K562 (cell line): ENCODE measurements at regions not wholly inside any gene's neighbourhood (a gene's known extent, or its start where the extent isn't known, plus 50 kb on each side); places are given as distances from the start of the nearest gene placed in this dataset.

Experiments used
- CBX5 ChIP-seq: IDR thresholded peaks from 2 replicates; pipeline ENCODE4 v1.6.1; 2014; ENCODE audit warnings: low read depth, borderline replicate concordance
- CTCFL ChIP-seq: IDR thresholded peaks from 2 replicates; pipeline ENCODE4 v1.6.1; 2011; ENCODE audit warnings: borderline replicate concordance, low read depth, mild to moderate bottlenecking, moderate library complexity, low read length; ENCODE audit not compliant: insufficient read depth, poor library complexity, severe bottlenecking
- E2F1 ChIP-seq: sonication (generic); formaldehyde crosslinking; IDR thresholded peaks from 2 replicates; pipeline ENCODE4 v1.8.1; 2023; ENCODE audit warnings: mild to moderate bottlenecking, missing genetic modification reagents, moderate library complexity
- EP300 ChIP-seq: IDR thresholded peaks from 2 replicates; pipeline ENCODE4 v1.6.1; 2012; ENCODE audit warnings: low read length, improper control_type of control experiment
- GMEB1 ChIP-seq: fragments of 250-450 bp; sonication (Bioruptor Pico); IDR thresholded peaks from 2 replicates; pipeline ENCODE4 v1.4.0; 2020; ENCODE audit warnings: mild to moderate bottlenecking
- HES1 ChIP-seq: fragments of 450-650 bp; IDR thresholded peaks from 2 replicates; pipeline ENCODE4 v1.6.1; 2016; ENCODE audit warnings: low read depth, mild to moderate bottlenecking, moderate library complexity
- HOXB6 ChIP-seq: fragments of 250-450 bp; sonication (Bioruptor Pico); IDR thresholded peaks from 2 replicates; pipeline ENCODE4 v1.5.1; 2022; ENCODE audit warnings: mild to moderate bottlenecking, borderline replicate concordance
- IRF2 ChIP-seq: sonication (generic); formaldehyde crosslinking; IDR thresholded peaks from 2 replicates; pipeline ENCODE4 v1.8.1; 2022; ENCODE audit warnings: mild to moderate bottlenecking, missing genetic modification reagents
- KDM4B ChIP-seq, 2 experiments: fragments of 450-650 bp in 1 of 2; sonication (generic) in 1 of 2; IDR thresholded peaks; 2 replicates each; pipeline ENCODE4 v1.6.1; 2016 to 2017; ENCODE audit warnings: borderline replicate concordance in 2 of 2, antibody characterized with exemption in 1 of 2, low read depth in 1 of 2, mild to moderate bottlenecking in 1 of 2
- KLF1 ChIP-seq: fragments of 450-650 bp; IDR thresholded peaks from 2 replicates; pipeline ENCODE4 v1.6.1; 2016; ENCODE audit warnings: missing genetic modification characterization, missing compliant biosample characterization
- MEIS2 ChIP-seq: fragments of 450-650 bp; IDR thresholded peaks from 2 replicates; pipeline ENCODE4 v1.6.1; 2014; ENCODE audit warnings: mild to moderate bottlenecking; ENCODE audit not compliant: partially characterized antibody
- NEUROD1 ChIP-seq: fragments of 150-350 bp; IDR thresholded peaks from 2 replicates; pipeline ENCODE4 v1.6.1; 2014; ENCODE audit warnings: borderline replicate concordance, low read length, low read depth; ENCODE audit not compliant: partially characterized antibody
- NR2C2 ChIP-seq, 2 experiments: fragments of 200-800 bp in 1 of 2; sonication (Bioruptor generic) in 1 of 2; sonication (generic) in 1 of 2; formaldehyde crosslinking in 1 of 2; IDR thresholded peaks; 2 replicates each; pipeline versions ENCODE4 v1.6.1 to v1.8.0; 2016 to 2022; ENCODE audit warnings: mild to moderate bottlenecking in 1 of 2, missing compliant biosample characterization in 1 of 2, missing genetic modification characterization in 1 of 2, missing genetic modification reagents in 1 of 2
- PREB ChIP-seq: sonication (generic); formaldehyde crosslinking; IDR thresholded peaks from 2 replicates; pipeline ENCODE4 v1.8.1; 2023; ENCODE audit warnings: mild to moderate bottlenecking, missing genetic modification reagents
- RBM39 ChIP-seq: fragments of 200-400 bp; formaldehyde crosslinking; optimal IDR thresholded peaks from 2 replicates; pipeline ENCODE3; 2018; ENCODE audit warnings: low read depth, low read length
- TOE1 ChIP-seq, 2 experiments: fragments of 450-650 bp in 1 of 2; sonication (generic) in 1 of 2; formaldehyde crosslinking in 1 of 2; IDR thresholded peaks; 2 replicates each; pipeline versions ENCODE4 v1.7.1 to v1.8.0; 2016 to 2022; ENCODE audit warnings: borderline replicate concordance in 2 of 2, mild to moderate bottlenecking in 2 of 2, antibody characterized with exemption in 1 of 2, inconsistent platforms in 1 of 2, low read depth in 1 of 2, missing genetic modification reagents in 1 of 2, moderate library complexity in 1 of 2
- ZNF395 ChIP-seq: fragments of 200-800 bp; sonication (Bioruptor generic); IDR thresholded peaks from 2 replicates; pipeline ENCODE4 v1.6.1; 2017; ENCODE audit warnings: missing genetic modification characterization, missing compliant biosample characterization
- ZNF780A ChIP-seq: fragments of 250-450 bp; sonication (Bioruptor Pico); IDR thresholded peaks from 2 replicates; pipeline ENCODE4 v1.5.0; 2021; ENCODE audit warnings: mild to moderate bottlenecking

GRCh38 chr2:121075006-121075551, 209.9 kb downstream of the TFCP2L1 start (continued):
- TF ChIP-seq NEUROD1 (no peak), HES1 (no peak), KDM4B (IDR thresholded peaks at IDR 0.05; ENCODE audit: borderline replicate concordance in 2 of 2, low read depth in 1 of 2) (peak in 1 of 2 experiments; percentile 100; a peak in 2 of 4 replicates), E2F1 (CRISPR knock-in tag) (peak; percentile 68; the same call in 1 of the 2 replicates), CTCFL (no peak), GMEB1 (CRISPR knock-in tag) (no peak), IRF2 (CRISPR knock-in tag) (no peak), EP300 (peak; percentile 72), PREB (CRISPR knock-in tag) (peak; percentile 75; the same call in 1 of the 2 replicates), TOE1 (IDR thresholded peaks at IDR 0.05; ENCODE audit: borderline replicate concordance) (0 out of 2 replicates have a peak, but pooled peaks have one; percentile 41), TOE1 (CRISPR knock-in tag; IDR thresholded peaks at IDR 0.05; ENCODE audit: borderline replicate concordance, low read depth) (no peak), ZNF780A (CRISPR knock-in tag) (peak; percentile 94), RBM39 (peak; percentile 100), MEIS2 (peak; percentile 94), ZNF395 (no peak), HOXB6 (CRISPR knock-in tag) (peak; percentile 95), NR2C2 (CRISPR knock-in tag; IDR thresholded peaks at IDR 0.05) (peak; percentile 16; the same call in 1 of the 2 replicates), NR2C2 (tag; IDR thresholded peaks at IDR 0.05) (no peak; the same call in 1 of the 2 replicates), KLF1 (no peak), CBX5 (no peak)
